ENCODE measurements at regions not wholly inside any gene's neighbourhood (a gene's known extent, or its start where the extent isn't known, plus 50 kb on each side); places are given as distances from the start of the nearest gene placed in this dataset.

GRCh38 chr13:23988546-23989122 is 91.3 kb upstream of the C1QTNF9B start:
- Histone ChIP-seq H3K9me3 (no peaks in the 10 kb centered on the region), H3K36me3 (ENCODE audit: low read depth) (no peaks in the 10 kb centered on the region), H3K4me1 (ENCODE audit: low read depth) (peaks cover 13% of the 10 kb centered on the region), H3K4me3 (no peak overlapping the region)
- ATAC-seq: no peak
- intact Hi-C loops (cut with DNase I, micrococcal nuclease): no loop called here
- TF ChIP-seq CTCF (IDR thresholded peaks at IDR 0.05): no peak
- no peak for DNase-seq

DNA sequence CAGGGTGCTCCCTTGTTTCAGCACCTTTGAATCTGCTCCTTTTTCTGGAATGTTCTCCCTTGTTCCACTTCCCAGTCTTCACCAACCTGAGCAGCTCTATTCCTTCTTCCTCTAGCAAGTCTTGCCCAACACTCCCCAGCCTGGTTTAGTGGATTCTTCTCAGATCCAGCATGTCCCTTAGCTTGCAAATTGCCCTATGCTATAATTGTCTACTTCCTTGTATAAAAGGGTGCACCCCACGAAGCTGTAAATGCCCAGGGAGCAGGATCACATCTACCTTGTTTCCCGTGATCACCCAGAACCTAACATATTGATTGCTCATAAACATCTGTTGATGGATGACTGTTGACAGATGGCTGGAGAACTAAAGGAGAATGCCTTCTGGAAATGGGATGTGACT is 93.2 kb upstream of the C1QTNF9B start:
- TF ChIP-seq CTCF (IDR thresholded peaks at IDR 0.05): no peak
- Histone ChIP-seq H3K4me1 (ENCODE audit: low read depth) (peaks cover 13% of the 10 kb centered on the region), H3K4me3 (no peak overlapping the region), H3K9me3 (no peaks in the 10 kb centered on the region), H3K36me3 (ENCODE audit: low read depth) (no peaks in the 10 kb centered on the region)
- intact Hi-C loops (cut with DNase I, micrococcal nuclease): no loop called here
- peak; percentile 84 for ATAC-seq
- no peak for DNase-seq

- intact Hi-C loops (cut with DNase I, micrococcal nuclease): no loop called here
- H3K4me1 ChIP-seq (ENCODE audit: low read depth): peaks cover 13% of the 10 kb centered on the region
- peak; percentile 73 for ATAC-seq
Measured at GRCh38 chr13:23991119-23991518, 93.8 kb upstream of the C1QTNF9B start.

GRCh38 chr13:23992781-23993679 is 95.7 kb upstream of the C1QTNF9B start:
- ATAC-seq (no peak), DNase-seq (no peak)
- Histone ChIP-seq H3K36me3 (ENCODE audit: low read depth) (no peaks in the 10 kb centered on the region), H3K9me3 (no peaks in the 10 kb centered on the region), H3K4me3 (no peak overlapping the region), H3K4me1 (ENCODE audit: low read depth) (peaks cover 13% of the 10 kb centered on the region)
- intact Hi-C loops (cut with DNase I, micrococcal nuclease): no loop called here
- no peak for TF ChIP-seq CTCF (IDR thresholded peaks at IDR 0.05)

More at GRCh38 chr13:23991119-23991518, 93.8 kb upstream of the C1QTNF9B start:
- no peaks in the 10 kb centered on the region for H3K36me3 ChIP-seq (ENCODE audit: low read depth)
- DNase-seq: no peak
- TF ChIP-seq CTCF (IDR thresholded peaks at IDR 0.05): no peak
- no peak overlapping the region for H3K4me3 ChIP-seq
- H3K9me3 ChIP-seq: no peaks in the 10 kb centered on the region

DNA sequence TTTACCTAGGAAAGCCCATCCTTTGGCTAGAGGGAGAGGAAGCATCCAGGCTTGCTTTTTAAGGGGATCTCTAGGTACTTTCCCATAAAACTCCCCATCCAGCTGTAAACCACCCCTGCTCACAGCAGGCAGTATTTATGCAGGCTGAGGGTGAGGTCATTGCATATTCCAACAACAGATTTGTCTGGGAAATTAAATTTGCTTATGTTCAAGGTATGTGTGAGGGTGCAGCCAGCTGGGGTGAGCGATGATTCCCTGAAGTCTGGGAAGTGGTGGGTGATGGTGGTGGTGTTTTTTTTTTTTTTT is 96.3 kb upstream of the C1QTNF9B start:
- Histone ChIP-seq H3K4me1 (ENCODE audit: low read depth) (peaks cover 13% of the 10 kb centered on the region), H3K4me3 (no peak overlapping the region)

More for the DNA sequence above, 96.3 kb upstream of the C1QTNF9B start:
- Histone ChIP-seq H3K36me3 (ENCODE audit: low read depth) (no peaks in the 10 kb centered on the region), H3K9me3 (no peaks in the 10 kb centered on the region)
- no peak for ATAC-seq
- no peak for DNase-seq
- TF ChIP-seq CTCF (IDR thresholded peaks at IDR 0.05): no peak
- intact Hi-C loops (cut with DNase I, micrococcal nuclease): no loop called here

Data from mucosa of descending colon (tissue), 3 donors.